ENCODE measurements at regions not wholly inside any gene's neighbourhood (a gene's known extent, or its start where the extent isn't known, plus 50 kb on each side); places are given as distances from the start of the nearest gene placed in this dataset.

- Histone ChIP-seq H3K27me3 (no peaks in the 10 kb centered on the region), H3K4me3 (no peak overlapping the region), H3K4me1 (peaks cover 0 to 13% (median 4%) of the 10 kb centered on the region in 4 donors), H3K27ac (no peak overlapping the region), H3K36me3 (no peaks in the 10 kb centered on the region), H3K9me3 (no peaks in the 10 kb centered on the region)
- intact Hi-C loops (cut with DNase I) = no loop called here
- TF ChIP-seq POLR2AphosphoS5 (IDR thresholded peaks at IDR 0.05) (no peak), POLR2A (IDR thresholded peaks at IDR 0.05) (no peak), EP300 (IDR thresholded peaks at IDR 0.05) (no peak), CTCF (IDR thresholded peaks at IDR 0.05) (no peak)
- 86 to 88% methylated on average over 4 of the region's 4 CpGs for WGBS, 2 donors
- DNase-seq = no peak
Measured at GRCh38 chr11:15886299-15886698, 470.0 kb downstream of the SOX6 start.

GRCh38 chr11:15886866-15887265 is 469.5 kb downstream of the SOX6 start:
- Histone ChIP-seq H3K27me3 (peaks cover 0 to 3% (median 0%) of the 10 kb centered on the region in 3 donors), H3K9me3 (no peaks in the 10 kb centered on the region), H3K4me1 (peaks cover 0 to 13% (median 4%) of the 10 kb centered on the region in 4 donors), H3K27ac (no peak overlapping the region), H3K4me3 (no peak overlapping the region), H3K36me3 (no peaks in the 10 kb centered on the region)
- no peak for DNase-seq
- 88 to 90% methylated on average over 5 of the region's 5 CpGs for WGBS, 2 donors
- intact Hi-C loops (cut with DNase I) = no loop called here
- no peak for TF ChIP-seq CTCF (IDR thresholded peaks at IDR 0.05)
- TF ChIP-seq EP300 (IDR thresholded peaks at IDR 0.05) = no peak
- no peak for TF ChIP-seq POLR2AphosphoS5 (IDR thresholded peaks at IDR 0.05)
- no peak for TF ChIP-seq POLR2A (IDR thresholded peaks at IDR 0.05)

- 71 to 74% methylated on average over 2 of the region's 2 CpGs for WGBS, 2 donors
- no peaks in the 10 kb centered on the region for H3K36me3 ChIP-seq
- H3K4me3 ChIP-seq = no peak overlapping the region
- peaks cover 0 to 25% (median 19%) of the 10 kb centered on the region in 4 donors for H3K4me1 ChIP-seq
- TF ChIP-seq EP300 (IDR thresholded peaks at IDR 0.05) (no peak), CTCF (IDR thresholded peaks at IDR 0.05) (no peak)
- intact Hi-C loops (cut with DNase I) = no loop called here
- no peak for DNase-seq
- peaks cover 0 to 3% (median 0%) of the 10 kb centered on the region in 3 donors for H3K27me3 ChIP-seq
- H3K27ac ChIP-seq = no peak overlapping the region
- no peaks in the 10 kb centered on the region for H3K9me3 ChIP-seq
Measured at GRCh38 chr11:15888556-15889345, 467.6 kb downstream of the SOX6 start.

GRCh38 chr11:15889363-15890030 is 466.8 kb downstream of the SOX6 start:
- Histone ChIP-seq H3K36me3 (no peaks in the 10 kb centered on the region), H3K27me3 (peaks cover 0 to 3% (median 0%) of the 10 kb centered on the region in 3 donors), H3K4me3 (no peak overlapping the region), H3K9me3 (no peaks in the 10 kb centered on the region), H3K4me1 (peaks cover 0 to 24% (median 21%) of the 10 kb centered on the region in 4 donors), H3K27ac (no peak overlapping the region)
- TF ChIP-seq EP300 (IDR thresholded peaks at IDR 0.05) = no peak
- no peak for TF ChIP-seq POLR2AphosphoS5 (IDR thresholded peaks at IDR 0.05)
- no peak for TF ChIP-seq POLR2A (IDR thresholded peaks at IDR 0.05)
- intact Hi-C loops (cut with DNase I) = no loop called here
- WGBS, 2 donors = 48 to 64% methylated on average over 2 of the region's 2 CpGs
- DNase-seq = no peak

GRCh38 chr11:15890031-15890713 is 466.2 kb downstream of the SOX6 start:
- Histone ChIP-seq H3K27me3 (peaks cover 0 to 3% (median 0%) of the 10 kb centered on the region in 3 donors), H3K4me1 (peaks cover 0 to 23% (median 16%) of the 10 kb centered on the region in 4 donors), H3K36me3 (no peaks in the 10 kb centered on the region), H3K27ac (no peak overlapping the region), H3K4me3 (no peak overlapping the region), H3K9me3 (no peaks in the 10 kb centered on the region)
- intact Hi-C loops (cut with DNase I) = no loop called here
- WGBS, 2 donors = 85 to 88% methylated on average over 9 of the region's 9 CpGs
- no peak for DNase-seq
- TF ChIP-seq CTCF (IDR thresholded peaks at IDR 0.05) (no peak), EP300 (IDR thresholded peaks at IDR 0.05) (no peak), POLR2AphosphoS5 (IDR thresholded peaks at IDR 0.05) (no peak), POLR2A (IDR thresholded peaks at IDR 0.05) (no peak)
